GDM1 (cell line): ENCODE measurements at regions not wholly inside any gene's neighbourhood (a gene's known extent, or its start where the extent isn't known, plus 50 kb on each side); places are given as distances from the start of the nearest gene placed in this dataset.
"Not testable (repeated sequence)": the region's sequence is repeated elsewhere in the genome, so short reads cannot be mapped to it uniquely, and the experiment has no call there.

Source experiments
- DNase-seq: peaks from one replicate; lab custom pipeline; 2025; lab: John Stamatoyannopoulos, UW

DNA sequence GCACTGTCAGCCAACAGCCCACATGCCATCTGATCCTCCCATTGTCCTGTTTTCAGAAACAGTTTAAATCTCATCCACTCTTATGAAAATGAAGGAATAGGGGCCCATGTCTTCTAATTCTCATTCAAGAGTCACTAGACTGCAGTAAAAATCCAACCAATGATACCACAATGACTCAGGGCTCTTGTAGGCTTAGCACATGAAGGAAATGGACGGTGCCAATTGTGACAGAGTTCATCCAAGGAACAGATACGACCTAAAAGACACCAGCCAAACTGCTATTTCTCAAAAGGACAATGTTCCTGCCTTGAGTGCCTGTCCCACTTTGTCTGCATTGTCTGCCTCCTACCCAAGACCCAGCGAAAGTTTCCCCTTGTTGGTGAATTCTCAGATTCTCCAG lies 204.8 kb upstream of the COX10 start:
- no peak for DNase-seq

GRCh38 chr17:13865650-13866049 lies 203.7 kb upstream of the COX10 start:
- no peak for DNase-seq

- DNase-seq = no peak
These were observed 199.9 kb upstream of the COX10 start for GRCh38 chr17:13869331-13869940.

DNA sequence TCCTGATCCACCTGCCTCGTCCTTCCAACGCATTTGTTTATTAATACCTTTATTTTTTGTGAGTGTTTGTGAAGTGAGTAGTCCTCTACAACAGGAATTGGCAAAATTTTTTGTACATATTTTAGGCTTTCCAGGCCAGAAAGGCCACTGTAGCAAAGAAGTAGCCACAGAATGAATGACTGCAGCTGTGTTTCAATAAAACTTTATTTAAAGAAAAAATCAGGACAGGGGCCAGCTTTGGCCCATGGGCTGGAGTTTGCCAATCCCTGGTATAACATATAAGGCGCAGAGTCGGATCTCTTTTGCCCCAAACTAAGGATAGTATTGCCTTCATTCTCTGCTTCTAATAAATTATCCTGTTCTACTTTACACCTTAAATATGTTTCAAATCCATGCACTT lies 198.0 kb upstream of the COX10 start:
- DNase-seq = no peak

GRCh38 chr17:13874134-13874533 lies 195.2 kb upstream of the COX10 start:
- DNase-seq = no peak

- no peak for DNase-seq
These were observed 194.5 kb upstream of the COX10 start for GRCh38 chr17:13874817-13875216.

DNA sequence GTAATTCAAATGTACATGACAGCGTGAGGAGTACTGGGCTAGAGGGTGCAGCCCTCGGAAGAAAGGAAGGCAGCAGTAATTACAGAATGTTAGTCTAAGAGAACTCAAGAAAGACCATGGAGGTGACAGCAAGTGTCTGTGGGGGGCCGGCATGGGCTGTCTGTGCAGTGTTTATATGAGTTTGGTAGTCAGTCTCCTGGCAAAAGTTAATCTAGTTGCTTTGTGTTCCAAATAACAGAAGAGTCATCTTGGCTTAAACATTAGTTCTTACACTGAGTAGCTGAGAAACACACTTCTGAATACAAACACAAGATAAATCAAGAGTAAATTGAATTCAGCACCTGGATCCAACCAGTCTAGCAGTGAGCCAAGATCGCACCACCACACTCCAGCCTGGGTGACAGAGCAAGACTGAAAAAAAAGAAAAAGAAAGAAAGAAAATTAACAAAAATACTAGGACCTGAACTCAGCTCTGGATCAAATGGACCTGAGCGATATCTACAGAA lies 189.3 kb upstream of the COX10 start:
- no peak for DNase-seq

GRCh38 chr17:13883659-13884058 lies 185.6 kb upstream of the COX10 start:
- no peak for DNase-seq

GRCh38 chr17:13884347-13884746 lies 185.0 kb upstream of the COX10 start:
- DNase-seq = no peak

DNA sequence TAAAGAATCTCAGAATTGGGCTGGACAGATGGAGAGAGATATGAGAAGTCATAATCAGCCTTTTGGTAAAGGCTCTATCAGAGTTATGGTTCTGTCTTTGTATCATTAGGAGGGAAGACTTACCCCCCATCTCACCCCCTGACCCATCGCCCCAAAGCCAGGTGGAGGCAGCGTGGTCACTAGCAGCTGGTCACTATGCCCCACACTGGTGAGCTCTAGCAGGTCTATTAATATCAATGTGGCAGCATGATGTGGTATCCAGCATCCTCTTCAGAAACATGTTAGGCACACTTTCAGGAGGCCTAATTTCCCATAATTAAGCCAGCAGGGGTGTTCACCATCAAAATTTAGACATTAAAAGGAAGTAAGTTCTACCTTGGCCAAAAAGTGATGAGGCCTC lies 183.8 kb upstream of the COX10 start:
- no peak for DNase-seq

DNA sequence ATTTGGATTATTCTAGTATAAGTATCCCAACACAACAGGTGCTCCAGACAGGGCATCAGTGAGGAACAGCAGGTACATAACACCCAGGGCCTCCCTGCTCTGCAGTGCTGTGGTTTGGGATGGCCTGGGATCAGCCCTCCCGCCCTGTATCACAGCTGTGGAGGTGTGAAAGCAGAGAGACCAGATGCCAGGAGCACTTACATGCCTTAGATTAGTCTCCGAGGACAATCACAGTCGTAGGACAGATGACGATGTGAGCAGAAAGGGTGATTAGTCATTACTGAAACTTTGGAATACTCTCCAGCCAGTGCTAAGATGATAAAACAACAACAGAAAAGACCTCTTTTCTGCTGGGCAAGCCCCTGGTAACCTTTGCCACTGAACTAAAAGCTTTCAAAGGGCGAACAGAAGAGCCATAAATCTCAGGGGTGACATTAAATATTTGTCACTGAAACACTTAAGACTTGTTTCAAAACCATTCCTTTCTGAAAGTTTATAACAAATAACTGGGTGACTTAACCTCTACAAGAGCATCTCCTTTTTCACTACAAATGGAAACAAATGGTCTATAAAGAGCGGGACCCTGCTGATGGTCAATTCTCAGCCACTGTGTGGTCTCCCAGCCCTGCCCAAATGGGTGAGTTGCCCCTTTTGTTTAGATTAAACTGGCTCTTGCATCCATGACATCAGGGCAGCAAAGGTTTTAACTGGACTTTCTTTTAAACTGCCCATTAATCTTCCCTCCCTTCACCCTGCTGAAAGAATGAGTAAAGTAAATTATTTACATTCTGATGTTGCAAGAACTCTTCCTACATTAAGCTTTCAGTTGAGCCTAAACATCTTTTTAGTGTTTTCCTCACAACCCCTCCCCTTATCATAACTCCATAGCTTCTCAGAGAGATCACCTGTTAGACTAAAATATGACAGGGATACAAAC lies 183.1 kb upstream of the COX10 start:
- DNase-seq = no peak

GRCh38 chr17:13888056-13888609 lies 181.2 kb upstream of the COX10 start:
- DNase-seq = no peak

DNA sequence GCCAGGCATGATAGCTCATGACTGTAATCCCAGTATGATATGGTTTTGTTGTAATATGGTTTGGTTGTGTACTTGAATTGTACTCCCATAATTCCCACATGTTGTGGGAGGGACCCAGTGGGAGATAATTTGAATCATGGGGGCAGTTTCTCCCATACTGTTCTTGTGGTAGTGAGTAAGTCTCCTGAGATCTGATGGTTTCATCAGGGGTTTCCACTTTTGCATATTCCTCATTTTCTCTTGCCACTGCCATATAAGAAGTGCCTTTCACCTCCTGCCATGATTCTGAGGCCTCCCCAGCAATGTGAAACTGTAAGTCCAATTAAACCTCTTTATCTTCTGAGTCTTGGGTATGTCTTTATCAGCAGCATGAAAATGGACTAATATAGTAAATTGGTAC lies 160.3 kb upstream of the COX10 start:
- DNase-seq = not testable (repeated sequence)

- DNase-seq = no peak
These were observed 159.3 kb upstream of the COX10 start for GRCh38 chr17:13909901-13910519.

GRCh38 chr17:13917634-13918033 lies 151.7 kb upstream of the COX10 start:
- DNase-seq = no peak

DNA sequence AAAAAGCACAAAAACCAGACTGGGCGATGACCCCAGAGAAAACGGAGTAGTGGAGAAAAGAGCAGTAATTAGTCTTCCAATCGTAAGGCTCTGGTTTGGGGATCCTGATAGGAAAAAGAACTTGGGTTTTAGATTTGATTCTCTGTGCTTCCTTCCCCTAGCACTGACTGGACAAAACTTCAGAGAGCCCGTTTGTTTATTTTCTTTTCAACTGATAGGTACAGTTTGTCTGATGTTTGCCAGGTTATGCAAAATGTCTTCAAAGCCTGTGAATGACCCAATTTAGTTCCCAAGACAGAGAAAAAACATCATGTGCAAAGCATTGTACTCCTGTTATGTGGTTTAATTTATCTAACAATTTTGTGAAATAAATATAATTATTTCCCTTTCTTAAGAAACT lies 151.1 kb upstream of the COX10 start:
- DNase-seq = no peak

DNA sequence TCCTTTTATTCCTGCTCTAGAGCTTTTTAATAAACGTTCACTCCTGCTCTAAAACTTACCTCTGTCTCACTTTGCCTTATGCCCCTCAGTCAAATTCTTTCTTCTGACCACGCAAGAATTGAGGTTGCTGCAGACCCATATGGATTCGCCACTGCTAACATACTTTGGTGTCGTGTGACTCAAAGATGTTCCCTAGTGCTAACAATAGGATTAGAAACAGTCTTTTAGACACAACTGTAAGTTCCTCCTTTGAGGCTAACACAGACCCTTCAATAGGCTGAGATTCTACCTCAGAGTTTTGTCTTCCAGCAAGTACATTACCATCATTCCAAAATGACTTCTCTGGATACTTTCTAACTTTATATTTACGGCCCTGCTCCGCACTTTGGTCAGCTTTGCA lies 149.5 kb upstream of the COX10 start:
- DNase-seq = no peak

GRCh38 chr17:13920413-13920812 lies 148.9 kb upstream of the COX10 start:
- DNase-seq = no peak

DNA sequence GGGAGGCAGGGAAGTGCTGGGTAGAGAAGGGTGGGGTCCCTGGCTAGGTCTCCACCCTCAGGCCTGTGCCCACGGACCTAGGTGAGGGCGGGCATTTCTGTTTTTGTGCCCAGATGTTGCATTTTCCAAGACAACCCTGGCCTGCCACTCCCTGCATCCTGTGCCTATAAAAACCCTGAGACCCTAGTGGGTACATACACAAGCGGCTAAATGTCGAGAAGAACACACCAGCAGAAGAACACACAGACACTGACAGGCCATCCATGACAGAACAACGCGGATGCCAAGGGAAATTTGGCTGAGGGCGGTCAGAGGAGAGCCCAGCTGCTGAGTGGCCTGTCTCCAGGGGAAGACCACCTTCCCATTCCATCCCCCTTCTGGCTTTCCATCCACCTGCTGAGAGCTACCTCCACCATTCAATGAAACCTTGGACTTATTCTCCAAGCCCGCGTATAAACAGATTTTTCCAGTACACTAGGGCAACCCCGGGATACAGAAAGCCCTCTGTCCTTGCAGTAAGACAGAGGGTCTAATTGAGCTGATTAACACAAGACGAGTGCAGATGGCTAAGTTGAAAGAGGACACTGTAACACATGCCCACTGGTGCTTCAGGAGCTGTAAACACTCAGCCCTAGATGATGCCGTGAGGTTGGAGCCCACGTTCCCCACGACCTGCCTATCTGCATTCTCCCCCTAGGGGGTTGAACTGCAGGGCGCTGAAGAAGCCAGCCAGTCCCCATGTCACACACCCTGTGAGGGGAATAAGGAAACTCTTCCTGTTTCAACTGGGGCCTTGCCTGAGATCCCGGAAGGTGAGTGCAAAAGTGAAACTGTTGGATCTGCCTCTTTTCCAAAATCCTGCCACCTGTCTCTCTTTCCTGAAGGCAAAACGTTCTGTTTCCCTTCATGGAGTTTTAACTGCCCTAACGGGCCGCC lies 147.2 kb upstream of the COX10 start:
- no peak for DNase-seq

GRCh38 chr17:13922885-13923284 lies 146.4 kb upstream of the COX10 start:
- no peak for DNase-seq

DNA sequence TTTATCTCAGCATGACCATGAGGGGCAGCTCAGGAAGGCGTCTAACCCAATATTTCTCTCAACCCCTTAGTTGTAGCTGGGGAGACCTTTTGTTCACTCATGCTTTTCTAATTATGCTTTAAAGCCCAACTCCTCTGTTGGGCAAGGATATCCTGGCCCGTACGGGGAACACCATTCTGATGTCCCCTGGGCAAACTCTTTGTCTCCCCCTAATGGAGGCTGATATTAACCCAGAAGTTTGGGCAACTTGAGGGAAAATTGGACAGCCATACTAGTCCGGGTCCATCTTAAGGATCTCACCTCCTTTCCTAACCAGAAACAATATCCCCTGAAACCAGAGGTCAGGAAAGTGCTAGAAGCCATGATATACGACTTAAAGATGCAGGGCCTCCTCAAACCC lies 143.7 kb upstream of the COX10 start:
- DNase-seq = no peak
